GM18519 (cell line): ENCODE measurements at regions not wholly inside any gene's neighbourhood (a gene's known extent, or its start where the extent isn't known, plus 50 kb on each side); places are given as distances from the start of the nearest gene placed in this dataset.
"Not testable (repeated sequence)": the region's sequence is repeated elsewhere in the genome, so short reads cannot be mapped to it uniquely, and the experiment has no call there.

ENCODE experiments used
- ATAC-seq: cut with Tn5 transposase; IDR thresholded peaks from one replicate; pipeline ENCODE4 v1.9.1; 2021; ENCODE audit warnings: mild to moderate bottlenecking, moderate library complexity; ENCODE audit not compliant: unreplicated experiment, low FRiP score

DNA sequence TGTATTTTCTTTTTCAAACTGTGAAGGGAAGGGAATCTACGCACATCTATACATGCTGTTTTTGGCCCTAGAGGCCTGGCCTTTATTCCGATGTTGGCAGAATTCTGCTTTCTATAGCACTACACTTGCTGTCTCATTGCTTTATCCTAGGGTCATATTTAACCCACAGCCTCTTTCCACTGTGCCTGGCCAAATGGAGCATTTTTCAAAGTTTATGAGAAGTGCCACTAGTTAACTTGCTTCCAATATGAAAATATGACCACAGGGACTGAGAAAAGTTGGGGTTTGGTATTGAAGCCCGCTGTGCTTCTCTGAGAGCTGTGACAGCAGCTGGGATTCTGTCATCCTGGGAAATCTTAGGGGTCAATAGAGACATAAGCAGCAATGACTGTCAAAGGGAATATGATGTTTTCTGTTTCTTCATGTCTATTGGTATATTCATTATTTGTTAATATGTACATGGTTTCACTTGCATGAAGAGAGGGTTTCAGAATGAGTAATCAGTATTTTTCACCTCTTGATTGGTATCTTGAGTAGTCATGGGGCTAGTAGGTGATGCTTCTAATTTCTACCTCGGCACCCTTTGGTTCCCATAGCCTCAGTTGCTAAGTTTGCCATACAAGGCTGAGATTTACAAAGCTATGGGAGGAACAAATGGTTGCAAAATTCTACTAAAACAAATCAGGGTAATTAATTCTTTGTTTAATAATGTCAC lies 275.8 kb upstream of the RBMS3 start:
- ATAC-seq, result peak; percentile 100

DNA sequence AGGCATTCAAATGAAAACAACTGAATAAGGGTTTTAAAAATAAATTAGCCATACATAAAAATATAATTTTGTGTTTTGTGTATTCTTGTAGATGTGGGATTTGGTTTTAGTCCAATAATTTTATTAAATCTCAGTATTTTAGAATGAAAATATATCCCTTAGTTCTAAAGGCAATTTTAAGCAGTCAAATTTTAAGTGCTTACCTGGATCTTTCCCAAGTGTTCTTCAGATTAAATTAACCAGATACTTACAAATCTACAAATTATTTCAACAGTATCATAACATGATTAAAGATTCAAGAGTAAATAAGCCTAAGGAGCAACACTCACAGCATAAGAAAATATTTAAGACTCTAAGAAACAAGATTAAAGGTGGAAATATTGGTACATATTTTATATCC lies 275.0 kb upstream of the RBMS3 start:
- ATAC-seq, result no peak

DNA sequence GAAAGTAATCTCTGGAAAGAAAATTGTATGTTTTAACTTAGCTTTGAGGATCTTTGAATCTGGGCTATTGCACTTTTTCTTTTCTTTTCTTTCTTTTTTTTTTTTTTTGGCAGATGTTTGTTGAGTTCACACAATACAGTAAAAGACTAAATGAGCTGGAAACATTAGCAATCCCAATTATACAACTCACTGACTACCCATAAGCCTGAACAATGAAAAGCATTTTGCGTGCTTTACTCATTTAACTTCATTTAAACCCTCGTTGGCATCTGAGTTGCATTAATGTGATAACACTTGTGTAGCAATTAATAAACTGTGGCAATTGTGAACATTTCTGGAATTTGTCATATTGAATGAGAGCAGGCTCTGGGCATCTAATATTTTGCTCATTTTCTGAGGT lies 269.4 kb upstream of the RBMS3 start:
- no peak for ATAC-seq

DNA sequence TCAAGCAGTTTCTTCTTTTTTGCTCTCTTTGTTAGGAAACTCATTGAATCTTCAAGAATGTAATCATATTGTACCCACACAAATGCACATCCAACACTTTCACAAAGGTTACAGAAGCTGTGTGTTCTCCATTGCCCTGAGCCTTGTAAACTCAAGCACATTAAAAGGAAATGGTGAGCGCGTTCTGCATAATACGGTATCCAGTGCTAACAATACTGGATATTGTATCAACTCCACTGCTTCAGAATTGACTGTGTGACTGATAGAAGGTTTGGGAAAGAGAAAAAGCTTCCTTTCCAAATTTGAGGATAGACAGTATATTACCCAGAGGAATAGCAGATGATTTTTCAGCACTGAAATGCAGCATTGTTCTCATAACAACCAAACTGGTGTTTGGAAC lies 268.9 kb upstream of the RBMS3 start:
- no peak for ATAC-seq

GRCh38 chr3:29022976-29023375 lies 257.9 kb upstream of the RBMS3 start:
- no peak for ATAC-seq

DNA sequence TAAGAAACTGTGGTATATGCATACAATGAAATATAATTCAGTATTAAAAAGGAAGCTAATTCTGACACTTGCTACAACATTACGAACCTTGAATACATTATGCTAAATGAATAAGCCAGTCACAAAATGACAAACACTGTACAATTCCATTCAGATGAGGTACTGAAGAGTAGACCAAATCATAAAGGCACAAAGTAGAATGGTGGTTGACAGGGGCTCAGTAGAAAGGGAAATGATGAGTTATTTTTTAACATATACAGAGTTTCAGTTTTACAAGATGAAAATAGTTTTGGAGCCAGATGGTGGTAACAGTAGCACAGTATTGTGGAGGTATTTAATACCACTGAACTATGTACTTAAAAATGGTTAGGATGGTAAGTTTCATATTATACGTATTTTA lies 254.6 kb upstream of the RBMS3 start:
- peak; percentile 95 for ATAC-seq

GRCh38 chr3:29026959-29027358 lies 253.9 kb upstream of the RBMS3 start:
- no peak for ATAC-seq

GRCh38 chr3:29031175-29031574 lies 249.7 kb upstream of the RBMS3 start:
- ATAC-seq, result not testable (repeated sequence)

- no peak for ATAC-seq
These were observed 247.4 kb upstream of the RBMS3 start for GRCh38 chr3:29033511-29033910.

GRCh38 chr3:29050155-29050554 lies 230.7 kb upstream of the RBMS3 start:
- ATAC-seq, result no peak

GRCh38 chr3:29057326-29057725 lies 223.5 kb upstream of the RBMS3 start:
- ATAC-seq, result no peak

DNA sequence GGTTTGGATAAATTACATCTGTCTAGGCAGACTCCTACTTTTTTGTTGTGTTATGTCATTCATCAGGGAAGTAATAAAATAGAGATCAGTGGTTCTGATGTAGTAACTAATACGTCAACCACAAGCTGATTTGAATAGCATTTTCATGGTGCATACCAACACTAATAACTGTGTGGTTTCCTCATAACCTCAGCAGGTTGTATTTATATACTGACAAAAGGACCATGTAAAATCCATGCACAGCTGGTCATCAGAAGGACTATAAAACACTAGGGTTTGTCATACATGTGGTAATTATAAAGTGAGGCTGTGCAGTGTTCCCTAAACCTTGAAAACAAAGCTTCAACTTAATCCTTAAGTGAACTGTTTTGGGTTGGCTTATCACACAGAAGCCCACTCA lies 216.8 kb upstream of the RBMS3 start:
- no peak for ATAC-seq

DNA sequence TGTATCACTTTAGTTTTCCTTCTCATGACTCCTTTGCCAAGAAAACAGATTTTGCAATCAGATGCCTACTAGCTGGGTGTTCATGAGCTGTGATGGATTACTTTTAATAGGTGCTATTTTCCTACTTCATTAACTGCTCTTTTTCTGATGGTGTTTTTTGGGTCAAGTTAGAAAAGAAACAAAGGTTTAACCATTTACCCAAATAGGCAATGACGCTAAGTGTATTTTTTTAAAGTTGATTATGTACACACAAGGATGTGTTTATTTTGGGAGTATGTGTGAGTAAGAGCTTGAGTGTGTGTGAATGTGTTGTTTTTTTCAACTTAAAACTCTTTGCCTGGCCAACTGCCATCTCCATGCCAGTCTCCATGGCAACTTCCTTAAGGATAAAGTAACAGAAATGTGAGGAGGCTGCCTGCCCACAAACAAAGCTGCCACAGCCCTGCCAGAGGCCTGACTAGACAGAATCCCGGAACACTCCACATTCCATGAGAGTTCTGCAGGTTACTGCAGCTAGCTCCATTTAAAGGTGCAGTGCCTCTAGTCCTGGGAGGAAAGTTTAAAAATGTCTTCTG lies 215.6 kb upstream of the RBMS3 start:
- ATAC-seq, result no peak

DNA sequence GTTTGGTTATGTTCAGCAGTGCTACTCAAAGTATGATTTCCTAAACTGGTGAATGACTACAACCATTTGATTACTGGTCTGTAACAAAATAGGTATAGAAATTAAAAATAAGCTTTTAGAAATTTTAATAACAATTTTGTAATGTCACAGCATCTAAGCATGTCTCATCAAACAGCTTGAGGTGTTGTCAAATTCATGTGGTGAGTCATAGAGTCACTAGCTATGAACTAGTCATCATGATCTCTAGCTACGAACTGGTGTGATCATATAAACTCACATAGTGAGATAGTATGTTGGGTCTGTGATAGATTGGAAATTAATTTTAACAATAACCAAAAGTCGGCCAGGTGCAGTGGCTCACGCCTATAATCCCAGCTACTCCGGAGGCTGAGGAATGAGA lies 213.9 kb upstream of the RBMS3 start:
- ATAC-seq, result no peak

DNA sequence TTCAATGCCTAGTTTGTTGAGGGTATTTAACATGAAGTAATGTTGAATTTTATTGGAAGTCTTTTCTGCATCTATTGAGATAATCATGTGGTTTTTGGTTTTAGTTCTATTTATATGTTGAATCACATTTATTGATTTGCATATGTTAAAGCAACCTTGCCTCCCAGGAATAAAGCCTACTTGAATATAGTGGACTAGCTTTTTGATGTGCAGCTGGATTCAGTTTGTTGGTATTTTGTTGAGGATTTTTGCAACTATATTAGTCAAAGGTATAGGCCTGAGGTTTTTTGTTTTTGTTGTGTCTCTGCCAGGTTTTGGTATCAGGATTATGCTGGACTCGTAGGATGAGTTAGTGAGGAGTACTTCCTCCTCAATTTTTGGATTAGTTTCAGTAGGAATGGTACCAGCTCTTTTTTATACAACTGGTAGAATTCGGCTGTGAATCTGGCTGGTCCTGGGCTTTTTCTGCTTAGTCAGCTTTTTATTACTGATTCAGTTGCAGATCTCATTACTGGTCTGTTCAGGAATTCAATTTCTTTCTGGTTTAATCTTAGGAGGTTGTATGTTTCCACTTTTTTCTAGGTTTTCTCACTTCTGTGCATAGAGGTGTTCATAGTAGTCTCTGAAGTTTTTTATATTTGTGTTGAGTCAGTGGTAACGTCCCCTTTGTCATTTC lies 209.8 kb upstream of the RBMS3 start:
- no peak for ATAC-seq

GRCh38 chr3:29072611-29073010 lies 208.3 kb upstream of the RBMS3 start:
- no peak for ATAC-seq

DNA sequence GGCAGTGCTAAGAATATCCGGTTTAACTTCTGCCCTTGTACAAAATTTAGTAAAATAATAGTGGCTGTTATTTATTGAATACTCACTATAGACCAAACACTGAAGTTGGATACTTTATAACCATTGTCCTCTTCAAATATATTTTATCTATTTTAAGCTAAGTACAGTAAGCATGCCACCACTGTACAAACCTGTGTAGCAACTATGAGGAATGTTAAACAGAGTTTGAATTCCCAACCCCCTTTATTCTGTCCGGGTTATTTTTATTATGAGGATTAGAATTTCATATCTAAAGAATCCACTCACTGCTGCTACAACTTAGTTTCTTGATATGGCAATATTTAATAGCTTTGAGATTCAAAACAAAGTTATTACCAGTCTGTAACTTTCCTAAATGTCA lies 203.5 kb upstream of the RBMS3 start:
- no peak for ATAC-seq

GRCh38 chr3:29079358-29079757 lies 201.5 kb upstream of the RBMS3 start:
- ATAC-seq, result no peak

DNA sequence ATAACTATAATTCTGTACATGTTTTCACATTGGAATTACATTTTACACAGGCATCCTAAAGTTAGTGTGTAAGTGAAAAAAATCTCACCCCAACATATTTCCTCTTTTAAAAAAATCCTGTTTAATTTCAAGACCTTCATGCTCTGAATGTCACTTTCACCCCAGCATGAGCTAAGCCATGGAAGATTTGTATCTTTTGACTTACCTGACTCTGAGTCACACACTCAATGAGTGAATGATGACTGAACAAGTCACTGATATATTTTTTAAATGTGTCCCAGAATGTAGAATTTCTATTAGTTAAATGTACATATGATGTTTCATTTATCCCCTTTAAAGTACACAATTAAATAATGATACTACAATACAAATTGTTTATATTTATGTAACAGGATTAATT lies 199.9 kb upstream of the RBMS3 start:
- ATAC-seq, result no peak

DNA sequence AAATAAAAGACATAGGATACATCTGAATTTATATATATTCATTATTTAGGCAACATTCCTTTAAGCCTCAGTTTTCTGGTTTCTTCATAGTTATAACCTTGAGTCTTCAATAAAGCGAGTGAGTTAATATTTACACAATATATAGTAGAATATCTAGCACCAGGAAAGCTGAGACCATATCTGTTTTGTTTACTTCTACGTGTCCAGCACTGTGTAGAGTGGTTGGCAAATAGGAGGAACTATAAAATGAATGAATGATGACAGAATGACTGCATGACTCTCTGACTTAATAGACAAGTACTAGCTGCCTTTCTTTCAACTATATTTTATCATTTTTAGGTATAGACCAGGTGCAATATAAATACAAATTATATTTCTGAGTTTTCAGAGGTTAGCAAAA lies 197.8 kb upstream of the RBMS3 start:
- no peak for ATAC-seq

DNA sequence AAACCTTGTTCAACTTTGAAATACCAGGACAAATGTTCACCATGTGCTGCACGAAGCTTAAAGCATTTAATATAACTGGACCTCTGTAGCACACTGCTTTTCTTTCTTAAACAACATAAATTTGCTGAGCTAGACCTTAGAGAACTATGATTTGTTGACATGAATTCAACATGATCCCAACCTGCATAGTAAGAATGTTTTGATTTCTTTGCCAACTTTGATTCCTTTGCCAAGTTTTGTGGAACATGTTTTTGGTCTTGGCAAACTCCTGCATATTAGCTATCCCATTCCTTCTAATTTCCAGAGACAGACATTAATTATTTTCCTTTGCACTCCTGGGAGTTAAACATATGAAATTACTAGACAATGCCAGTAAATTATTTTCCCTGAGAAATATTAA lies 197.2 kb upstream of the RBMS3 start:
- ATAC-seq, result no peak

DNA sequence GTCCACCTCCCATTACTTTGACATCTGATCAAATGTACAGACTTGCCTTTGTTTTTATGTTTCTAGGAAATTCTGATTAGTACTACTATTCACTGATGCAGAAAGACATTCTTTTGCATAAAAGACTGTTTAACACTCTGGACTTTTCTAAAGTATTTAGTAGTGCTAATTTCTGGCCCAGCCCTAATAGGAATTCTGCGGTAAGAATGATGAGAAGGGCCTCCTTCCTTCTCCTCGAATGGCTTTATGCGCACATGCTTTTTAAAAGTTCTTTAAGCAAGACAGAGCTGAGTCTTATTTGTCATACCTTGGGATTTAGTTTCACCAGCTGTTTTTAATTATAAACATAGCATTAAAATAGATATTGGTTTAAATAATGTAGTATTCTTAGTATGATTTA lies 192.3 kb upstream of the RBMS3 start:
- no peak for ATAC-seq
